ENCODE measurements at regions not wholly inside any gene's neighbourhood (a gene's known extent, or its start where the extent isn't known, plus 50 kb on each side); places are given as distances from the start of the nearest gene placed in this dataset.

GRCh38 chr18:26794230-26795101 lies 71.0 kb downstream of the AQP4 start:
- no peaks in the 10 kb centered on the region for H3K36me3 ChIP-seq (replicated peaks in 1 of 2; ENCODE audit: insufficient read depth in 1 of 2, low read depth in 2 of 2)
- H3K4me1 ChIP-seq, result no peaks in the 10 kb centered on the region
- ATAC-seq (no peak), DNase-seq (no peak)
- intact Hi-C loops (cut with DNase I), result no loop called here
- TF ChIP-seq POLR2A (IDR thresholded peaks at IDR 0.05), result no peak
- no peak for TF ChIP-seq CTCF (IDR thresholded peaks at IDR 0.05)
- H3K27ac ChIP-seq, result no peak overlapping the region
- 73 to 75% methylated on average over 8 of the region's 8 CpGs for WGBS, 2 donors
- no peaks in the 10 kb centered on the region for H3K9me3 ChIP-seq
- H3K27me3 ChIP-seq, result no peaks in the 10 kb centered on the region
- no peak overlapping the region for H3K4me3 ChIP-seq

- 92 to 94% methylated on average over 1 of the region's 1 CpG for WGBS, 2 donors
- Histone ChIP-seq H3K4me3 (no peak overlapping the region), H3K36me3 (replicated peaks in 1 of 2; ENCODE audit: insufficient read depth in 1 of 2, low read depth in 2 of 2) (no peaks in the 10 kb centered on the region), H3K4me1 (no peaks in the 10 kb centered on the region), H3K9me3 (no peaks in the 10 kb centered on the region), H3K27ac (no peak overlapping the region), H3K27me3 (no peaks in the 10 kb centered on the region)
- TF ChIP-seq POLR2A (IDR thresholded peaks at IDR 0.05) (no peak), CTCF (IDR thresholded peaks at IDR 0.05) (no peak)
- intact Hi-C loops (cut with DNase I), result no loop called here
- ATAC-seq (no peak), DNase-seq (no peak)
These were observed 72.8 kb downstream of the AQP4 start for GRCh38 chr18:26792661-26793060.

- Histone ChIP-seq H3K27ac (no peak overlapping the region), H3K4me3 (no peak overlapping the region), H3K9me3 (no peaks in the 10 kb centered on the region), H3K36me3 (replicated peaks in 1 of 2; ENCODE audit: insufficient read depth in 1 of 2, low read depth in 2 of 2) (no peaks in the 10 kb centered on the region), H3K27me3 (no peaks in the 10 kb centered on the region), H3K4me1 (no peaks in the 10 kb centered on the region)
- intact Hi-C loops (cut with DNase I), result no loop called here
- ATAC-seq, result no peak
- TF ChIP-seq POLR2A (IDR thresholded peaks at IDR 0.05), result no peak
- DNase-seq, result no peak
These were observed 73.8 kb downstream of the AQP4 start for GRCh38 chr18:26791676-26792075.

GRCh38 chr18:26784599-26784998 lies 80.9 kb downstream of the AQP4 start:
- no peak overlapping the region for H3K27ac ChIP-seq
- no peaks in the 10 kb centered on the region for H3K36me3 ChIP-seq (replicated peaks in 1 of 2; ENCODE audit: insufficient read depth in 1 of 2, low read depth in 2 of 2)
- no peak for DNase-seq
- no peak for ATAC-seq
- WGBS, 2 donors, result 52 to 56% methylated on average over 1 of the region's 1 CpG
- no peaks in the 10 kb centered on the region for H3K27me3 ChIP-seq
- TF ChIP-seq CTCF (IDR thresholded peaks at IDR 0.05), result no peak
- no peak for TF ChIP-seq POLR2A (IDR thresholded peaks at IDR 0.05)
- H3K9me3 ChIP-seq, result no peaks in the 10 kb centered on the region
- no peak overlapping the region for H3K4me3 ChIP-seq
- intact Hi-C loops (cut with DNase I), result no loop called here
- peaks cover 14% of the 10 kb centered on the region for H3K4me1 ChIP-seq

GRCh38 chr18:26783170-26783569 lies 82.3 kb downstream of the AQP4 start:
- intact Hi-C loops (cut with DNase I), result no loop called here
- Histone ChIP-seq H3K27me3 (no peaks in the 10 kb centered on the region), H3K4me1 (peaks cover 14% of the 10 kb centered on the region), H3K9me3 (no peaks in the 10 kb centered on the region), H3K27ac (no peak overlapping the region), H3K36me3 (replicated peaks in 1 of 2; ENCODE audit: insufficient read depth in 1 of 2, low read depth in 2 of 2) (no peaks in the 10 kb centered on the region), H3K4me3 (no peak overlapping the region)
- WGBS, 2 donors, result 80 to 82% methylated on average over 6 of the region's 6 CpGs
- ATAC-seq (no peak), DNase-seq (no peak)
- TF ChIP-seq CTCF (IDR thresholded peaks at IDR 0.05) (no peak), POLR2A (IDR thresholded peaks at IDR 0.05) (no peak)
